NCI-H1092 treated with DMSO at 0.1 percent for 48 hours (cell line): ENCODE measurements at regions not wholly inside any gene's neighbourhood (a gene's known extent, or its start where the extent isn't known, plus 50 kb on each side); places are given as distances from the start of the nearest gene placed in this dataset.
"Not testable (repeated sequence)": the region's sequence is repeated elsewhere in the genome, so short reads cannot be mapped to it uniquely, and the experiment has no call there.

Source experiments
- DNase-seq: peaks from one replicate; lab custom pipeline; 2025; lab: John Stamatoyannopoulos, UW

DNA sequence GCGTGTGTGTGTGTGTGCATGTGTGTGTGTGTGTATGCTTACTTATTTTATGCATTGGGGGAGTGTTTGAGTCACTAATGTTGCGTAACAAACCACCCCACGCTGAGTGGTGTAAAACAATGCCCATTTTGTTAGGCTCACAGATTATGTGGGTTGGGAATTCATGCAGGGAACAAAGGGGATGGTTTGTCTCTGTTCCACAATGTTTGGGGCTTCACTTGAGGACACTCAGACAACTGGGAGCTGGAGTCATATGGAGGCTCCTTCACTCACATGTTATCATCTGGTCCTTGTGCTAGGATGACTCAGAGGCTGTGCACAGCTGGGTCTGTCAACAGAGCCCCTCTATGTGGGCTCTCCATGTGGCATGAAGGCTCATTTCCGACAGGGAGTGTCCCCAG lies 51.3 kb upstream of the LARGE1 start:
- no peak for DNase-seq

DNA sequence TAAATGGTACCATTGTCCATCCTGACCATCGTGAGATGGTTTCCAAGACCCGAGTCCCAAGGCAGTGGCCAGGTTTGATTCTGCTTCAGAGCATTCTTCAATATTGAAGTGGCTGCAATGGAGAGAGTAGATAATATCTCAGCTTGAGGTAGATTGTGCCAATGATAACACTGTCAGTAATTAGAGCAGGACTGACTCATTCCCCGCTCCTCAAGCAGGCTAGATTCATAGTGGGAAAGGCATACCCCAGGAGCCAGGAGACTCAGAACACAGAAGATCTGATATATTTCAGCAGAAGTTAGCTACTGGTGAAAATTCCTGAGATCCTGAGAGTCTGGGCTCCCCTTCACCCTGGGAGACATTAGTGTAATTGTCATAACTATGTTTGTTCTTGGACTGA lies 55.6 kb upstream of the LARGE1 start:
- DNase-seq, result no peak

DNA sequence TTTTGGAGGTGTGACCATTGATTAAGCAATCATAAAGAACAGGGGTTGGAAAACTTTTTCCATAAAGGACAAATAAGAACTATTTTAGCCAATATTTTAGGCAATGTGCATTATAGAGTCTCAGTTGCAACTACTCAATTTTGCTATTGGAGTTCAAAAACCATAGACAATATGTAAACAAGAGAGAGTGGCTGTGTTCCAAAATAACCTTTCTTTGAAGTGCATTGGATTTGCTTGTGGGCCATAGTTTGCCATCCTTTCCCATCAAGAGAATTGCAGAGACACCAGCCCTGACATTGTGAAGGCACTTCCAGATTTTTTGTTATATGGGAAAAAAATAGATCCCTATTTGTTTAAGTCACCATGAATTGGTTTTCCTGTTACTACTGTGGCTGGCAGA lies 63.3 kb upstream of the LARGE1 start:
- no peak for DNase-seq

- no peak for DNase-seq
Measured at GRCh38 chr22:33984211-33984610, 63.9 kb upstream of the LARGE1 start.

GRCh38 chr22:33984656-33985285 lies 64.5 kb upstream of the LARGE1 start:
- DNase-seq, result peak; percentile 93

GRCh38 chr22:33985506-33985905 lies 65.2 kb upstream of the LARGE1 start:
- DNase-seq, result no peak

DNA sequence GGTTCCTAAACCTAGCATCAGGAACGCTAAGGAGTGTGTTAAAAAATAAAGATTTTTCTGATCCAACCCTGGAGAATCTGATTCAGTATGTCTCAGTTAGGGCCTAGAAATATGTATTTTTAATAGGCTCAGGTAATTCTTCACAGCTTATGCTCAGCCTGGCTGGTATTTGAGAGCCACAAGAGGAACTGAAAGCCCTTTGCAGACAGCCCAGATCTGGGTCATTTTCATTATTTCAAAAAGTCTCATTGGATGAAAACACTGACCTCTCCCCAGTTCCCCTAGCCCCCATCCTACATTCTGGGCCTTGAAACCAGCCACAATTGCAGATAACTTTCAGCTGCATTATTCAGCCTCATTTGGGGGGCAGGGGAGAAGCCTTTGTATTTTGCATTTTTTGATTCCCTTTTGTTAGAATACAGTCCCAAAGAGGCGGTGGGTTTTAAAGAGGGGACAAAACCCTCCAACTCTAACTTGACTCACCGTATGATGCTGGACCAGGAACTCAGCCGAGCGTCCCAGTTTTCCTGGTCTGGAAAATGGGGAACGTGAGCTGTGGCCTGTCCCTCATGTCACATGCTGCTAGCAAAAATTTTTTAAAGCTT lies 66.0 kb upstream of the LARGE1 start:
- no peak for DNase-seq

DNA sequence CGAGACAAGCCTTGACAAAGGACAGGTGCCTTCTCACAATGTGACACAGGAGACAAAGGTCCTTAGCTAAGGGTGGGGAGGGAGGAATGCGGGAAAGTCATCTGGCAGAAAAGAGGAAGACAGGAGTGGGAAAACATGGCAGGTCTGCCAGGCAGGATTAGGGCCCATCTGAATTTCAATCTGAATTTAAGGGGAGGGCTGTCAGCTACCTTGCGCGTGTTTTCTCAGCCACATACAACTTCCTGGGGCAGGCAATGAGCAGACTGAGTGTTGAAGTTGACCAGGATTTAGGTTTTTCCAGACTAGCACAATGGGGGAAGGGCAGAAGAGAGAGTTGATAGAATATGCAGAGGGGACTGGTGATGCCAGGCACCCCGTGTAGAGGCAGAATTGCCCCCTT lies 66.7 kb upstream of the LARGE1 start:
- DNase-seq, result no peak

- not testable (repeated sequence) for DNase-seq
Measured at GRCh38 chr22:33989263-33989662, 69.0 kb upstream of the LARGE1 start.

DNA sequence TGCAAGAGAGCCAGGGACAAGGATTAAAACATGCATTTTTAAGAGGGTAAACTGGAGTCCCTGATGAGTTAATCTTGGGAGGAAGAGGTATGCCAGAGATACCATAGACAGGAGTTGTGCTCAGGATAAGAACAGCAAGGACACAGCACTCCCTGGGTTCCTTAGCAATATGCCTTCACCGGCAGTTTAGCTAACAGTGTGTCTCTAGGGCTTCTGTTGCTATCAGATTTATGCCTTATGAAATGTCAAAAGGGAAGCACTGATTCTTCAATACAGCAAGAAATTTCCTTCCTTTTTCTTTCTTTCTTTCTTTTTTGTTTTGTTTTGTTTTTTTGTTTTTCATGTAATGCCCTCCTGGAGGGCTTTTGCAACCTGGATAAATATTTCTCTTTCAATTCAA lies 71.3 kb upstream of the LARGE1 start:
- DNase-seq, result no peak

DNA sequence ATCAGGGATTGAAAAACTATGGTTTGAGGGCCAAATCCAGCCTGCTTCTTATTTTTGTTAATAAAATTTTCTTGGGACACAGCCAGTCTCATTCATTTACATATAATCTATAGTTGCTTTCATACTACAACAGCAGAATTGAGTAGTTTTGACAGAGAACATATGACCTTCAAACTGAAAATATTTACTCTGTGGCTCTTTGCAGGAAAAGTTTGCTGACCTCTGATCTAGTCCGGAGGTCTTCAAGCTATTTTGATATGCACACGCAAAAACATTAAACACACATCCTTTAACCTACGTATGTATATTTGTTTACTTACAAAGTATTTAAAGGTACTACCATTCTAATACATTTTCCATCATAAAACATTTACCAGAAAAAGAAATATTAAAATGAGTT lies 76.5 kb upstream of the LARGE1 start:
- no peak for DNase-seq

DNA sequence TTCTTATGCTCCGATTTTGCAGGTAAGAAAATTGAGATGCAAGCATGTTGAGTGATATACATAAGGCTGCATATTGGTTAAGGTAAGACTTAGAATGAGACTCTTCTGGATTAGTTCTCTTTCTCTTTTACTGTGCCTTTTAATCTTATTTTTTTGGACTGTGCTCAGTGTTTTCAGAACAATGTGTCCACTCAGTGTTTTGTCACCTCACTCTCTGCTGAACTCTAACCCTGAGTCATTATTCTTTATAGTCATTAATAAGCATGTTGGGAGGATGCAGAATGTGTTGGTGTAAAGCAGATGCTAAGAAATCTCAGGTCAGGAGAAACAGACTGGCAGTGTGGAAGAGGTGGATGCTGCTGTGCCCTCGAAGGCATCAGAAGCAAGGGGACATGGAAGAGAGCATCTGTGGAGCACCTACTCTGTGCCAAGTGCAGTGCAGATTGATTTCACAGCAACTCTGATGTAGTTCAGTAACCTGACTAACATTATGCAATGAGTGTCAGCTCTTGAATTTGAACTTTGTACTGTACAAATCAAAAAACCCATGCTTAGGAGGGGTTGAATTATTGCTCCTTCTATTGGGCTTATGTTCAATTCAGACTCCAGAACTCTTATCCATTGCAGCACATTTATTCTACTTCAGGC lies 80.7 kb upstream of the LARGE1 start:
- no peak for DNase-seq

- DNase-seq, result no peak
Measured at GRCh38 chr22:34001701-34002466, 81.6 kb upstream of the LARGE1 start.

- DNase-seq, result peak; percentile 29
Measured at GRCh38 chr22:34004058-34004457, 83.8 kb upstream of the LARGE1 start.

DNA sequence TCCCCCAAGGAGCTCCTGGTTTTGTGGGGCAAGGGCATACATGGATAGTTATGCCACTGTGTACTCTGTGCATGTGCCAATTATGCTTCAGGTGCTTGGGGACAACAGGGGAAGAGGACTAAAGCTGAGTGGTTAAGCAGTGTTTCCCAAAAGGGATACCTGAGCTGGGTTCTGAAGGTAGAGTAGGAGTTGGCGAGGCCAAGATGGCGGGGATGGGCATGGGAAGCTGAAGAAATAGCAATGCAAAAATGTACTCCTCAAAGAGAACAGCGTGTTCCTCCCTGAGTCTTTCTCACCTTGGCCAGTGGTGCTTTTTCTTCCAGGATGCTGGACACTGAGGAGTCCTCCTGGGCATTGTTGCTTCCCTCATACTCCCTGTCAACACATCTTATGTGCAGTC lies 90.0 kb upstream of the LARGE1 start:
- DNase-seq, result no peak

DNA sequence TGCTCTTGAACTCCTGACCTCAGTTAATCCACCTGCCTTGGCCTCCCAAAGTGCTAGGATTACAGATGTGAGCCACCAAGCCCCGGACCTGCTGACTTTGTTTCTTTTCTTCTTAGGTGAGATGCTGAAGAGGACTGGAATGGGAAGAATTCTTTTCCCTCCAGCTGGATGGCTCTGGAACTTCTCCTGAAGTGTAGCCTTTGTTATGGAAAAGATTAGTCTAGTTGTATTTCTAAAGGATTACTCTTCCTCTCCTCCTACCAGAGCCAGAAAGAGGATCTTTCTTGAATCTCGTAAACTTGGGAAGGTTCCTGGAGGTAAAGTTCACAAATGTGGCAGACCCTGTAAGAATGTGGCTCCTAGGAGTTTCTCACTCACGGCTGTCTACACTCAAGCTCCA lies 95.4 kb upstream of the LARGE1 start:
- no peak for DNase-seq

DNA sequence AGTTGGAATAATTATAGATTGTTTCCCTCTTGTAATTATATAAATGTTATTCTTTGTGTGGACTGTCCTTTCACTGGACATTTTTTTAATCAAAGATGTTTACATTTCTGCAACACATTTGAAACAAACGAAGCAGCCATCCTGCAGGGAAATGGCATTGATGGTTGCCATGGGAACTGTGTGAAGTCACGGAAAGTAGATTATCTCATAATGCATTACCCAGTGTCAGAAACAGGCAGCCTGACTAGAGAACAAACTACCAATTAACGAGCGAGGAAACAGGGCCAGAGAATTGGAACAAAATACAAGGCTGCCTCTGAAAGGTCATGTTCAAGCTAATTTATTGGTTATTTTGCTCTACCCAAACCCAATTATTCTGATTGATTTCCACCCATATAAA lies 96.9 kb upstream of the LARGE1 start:
- DNase-seq, result no peak

DNA sequence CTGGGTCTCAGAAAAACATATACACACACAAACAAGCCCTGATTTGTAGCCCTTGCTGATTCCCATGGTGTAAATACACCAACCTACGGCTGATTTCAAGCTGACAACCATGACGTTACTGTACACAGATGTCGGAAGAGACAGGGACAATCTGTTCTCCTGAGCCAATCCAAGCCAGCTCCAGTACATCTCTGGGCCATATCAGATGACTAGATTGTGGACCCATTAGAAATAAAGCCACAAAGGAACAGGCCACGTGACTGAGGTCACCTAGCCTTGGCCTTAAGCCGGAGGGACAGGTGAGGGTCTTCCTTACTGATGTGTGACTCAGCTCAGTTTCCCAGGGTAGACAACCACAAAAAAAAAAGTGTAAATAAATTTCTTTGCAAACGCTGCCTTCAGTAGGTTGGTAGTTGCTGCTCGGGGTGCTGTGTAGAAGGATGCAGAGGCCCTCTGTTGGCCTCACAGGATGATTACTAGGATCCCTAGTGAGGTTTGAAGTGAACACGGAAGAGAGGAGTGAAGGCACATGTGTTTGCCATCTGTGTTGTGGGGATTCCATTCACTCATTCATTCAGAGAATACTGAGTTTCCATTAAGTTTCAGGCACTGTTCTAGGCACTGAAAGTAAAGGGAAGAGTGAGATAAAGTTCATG lies 99.0 kb upstream of the LARGE1 start:
- DNase-seq, result no peak

DNA sequence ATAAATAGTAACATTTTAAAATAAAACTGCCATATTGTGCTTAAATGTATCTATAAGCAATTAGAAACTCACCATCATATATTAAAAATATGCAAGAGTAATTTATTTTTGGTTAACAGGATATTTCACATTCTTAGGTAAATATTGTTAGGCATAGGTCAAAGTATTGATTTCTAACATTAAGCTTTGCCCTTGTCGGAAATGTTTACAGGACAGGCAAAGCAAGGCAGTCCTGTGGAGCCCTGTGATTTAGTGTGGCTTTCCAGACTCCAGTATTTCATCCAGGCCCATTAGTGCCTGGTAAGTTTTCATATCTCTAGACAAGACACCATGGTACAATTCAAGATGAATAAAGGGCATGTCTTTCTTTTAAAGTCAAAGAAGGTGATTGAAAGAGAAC lies 114.9 kb upstream of the LARGE1 start:
- no peak for DNase-seq

DNA sequence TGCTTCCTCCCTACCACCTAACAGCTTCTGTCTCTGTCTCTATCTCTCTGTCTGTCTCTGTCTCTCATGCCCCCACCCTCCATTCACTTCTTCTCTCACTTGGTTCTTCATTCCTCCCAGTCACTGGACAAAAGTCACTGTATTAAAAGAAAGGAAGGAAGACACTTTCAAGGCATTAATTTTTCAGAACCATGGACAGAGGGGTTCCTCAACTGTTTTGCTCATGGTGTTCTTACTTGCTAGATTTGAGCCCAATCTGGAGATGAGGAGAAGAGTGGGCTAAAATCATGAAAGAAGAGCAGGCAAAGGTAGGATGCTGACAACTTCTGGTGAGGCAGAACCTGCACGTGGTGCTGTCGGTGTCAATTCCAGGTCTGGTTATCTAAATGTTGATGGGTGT lies 116.7 kb upstream of the LARGE1 start:
- no peak for DNase-seq

DNA sequence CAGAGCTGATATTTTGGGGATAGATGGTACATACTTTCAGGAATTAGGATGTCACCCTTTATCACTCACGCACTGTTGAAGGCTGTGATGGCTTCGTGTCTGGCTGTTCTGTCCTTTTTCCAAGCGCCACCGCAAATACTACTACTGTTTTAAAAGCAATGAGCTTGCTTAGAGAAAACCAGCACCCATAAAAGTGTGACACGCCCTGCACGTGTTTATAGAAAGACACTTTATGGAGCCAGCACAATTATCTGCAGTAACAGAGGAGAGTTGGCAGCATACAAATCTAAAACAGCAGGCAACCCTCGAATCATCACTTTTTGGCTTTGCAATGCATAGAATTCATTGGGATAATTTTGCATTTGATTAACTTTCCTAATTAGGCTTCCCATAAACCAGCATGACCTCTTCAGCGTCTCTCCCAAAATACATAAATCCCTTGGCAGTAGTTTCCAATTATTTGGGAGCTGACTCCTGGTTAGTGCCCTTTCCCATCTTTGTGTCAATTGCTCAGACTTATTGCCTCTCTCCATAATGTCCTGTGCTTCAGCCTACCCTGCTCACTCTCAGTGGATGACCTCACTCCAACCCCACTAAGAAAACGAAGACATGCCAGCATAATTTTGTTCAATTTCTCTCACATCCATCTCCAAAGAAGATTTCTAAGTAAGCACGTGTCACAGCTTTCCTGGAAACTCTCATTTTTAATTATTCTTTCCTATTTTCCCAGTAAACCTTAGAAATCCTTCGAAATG lies 118.7 kb upstream of the LARGE1 start:
- DNase-seq, result peak; percentile 42

GRCh38 chr22:34045311-34045710 lies 125.0 kb upstream of the LARGE1 start:
- no peak for DNase-seq
